Spleen (tissue), 7 donors: ENCODE measurements at regions not wholly inside any gene's neighbourhood (a gene's known extent, or its start where the extent isn't known, plus 50 kb on each side); places are given as distances from the start of the nearest gene placed in this dataset.

Experiments
- POLR2A ChIP-seq, 3 donors: fragments of 450-650 bp; IDR thresholded peaks; one replicate each; pipeline ENCODE4 v1.5.1; 2017; ENCODE audit warnings: antibody characterized with exemption in 3 of 3, mild to moderate bottlenecking in 1 of 3
- TF ChIP-seq, protein P1 (sequence below), 11 experiments: fragments of 200-600 bp in 7 of 11; fragments of 450-650 bp in 4 of 11; sonication (generic) in 4 of 11; IDR thresholded peaks in 8 of 11; conservative IDR thresholded peaks in 3 of 11; 1 replicate in 7 of 11; 2 replicates in 4 of 11; pipeline versions ENCODE4 v1.4.0 to v1.8.0; 2016 to 2021; ENCODE audit warnings: antibody characterized with exemption in 11 of 11, inconsistent platforms in 4 of 11, mild to moderate bottlenecking in 1 of 11
- donor health status: DM: no; HTN: no; CAD: no; lungs with moderate emphysema.
- donor health status: DM: no; HTN: no; CAD: no.
- donor health status: DM: no; HTN: no; CAD: no.

- TF ChIP-seq, protein P1, sequence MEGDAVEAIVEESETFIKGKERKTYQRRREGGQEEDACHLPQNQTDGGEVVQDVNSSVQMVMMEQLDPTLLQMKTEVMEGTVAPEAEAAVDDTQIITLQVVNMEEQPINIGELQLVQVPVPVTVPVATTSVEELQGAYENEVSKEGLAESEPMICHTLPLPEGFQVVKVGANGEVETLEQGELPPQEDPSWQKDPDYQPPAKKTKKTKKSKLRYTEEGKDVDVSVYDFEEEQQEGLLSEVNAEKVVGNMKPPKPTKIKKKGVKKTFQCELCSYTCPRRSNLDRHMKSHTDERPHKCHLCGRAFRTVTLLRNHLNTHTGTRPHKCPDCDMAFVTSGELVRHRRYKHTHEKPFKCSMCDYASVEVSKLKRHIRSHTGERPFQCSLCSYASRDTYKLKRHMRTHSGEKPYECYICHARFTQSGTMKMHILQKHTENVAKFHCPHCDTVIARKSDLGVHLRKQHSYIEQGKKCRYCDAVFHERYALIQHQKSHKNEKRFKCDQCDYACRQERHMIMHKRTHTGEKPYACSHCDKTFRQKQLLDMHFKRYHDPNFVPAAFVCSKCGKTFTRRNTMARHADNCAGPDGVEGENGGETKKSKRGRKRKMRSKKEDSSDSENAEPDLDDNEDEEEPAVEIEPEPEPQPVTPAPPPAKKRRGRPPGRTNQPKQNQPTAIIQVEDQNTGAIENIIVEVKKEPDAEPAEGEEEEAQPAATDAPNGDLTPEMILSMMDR (IDR thresholded peaks at IDR 0.05 in 8 of 11, conservative IDR thresholded peaks at IDR 0.05 in 3 of 11): no peak
- TF ChIP-seq POLR2A (IDR thresholded peaks at IDR 0.05): no peak
These were observed 652.6 kb upstream of the CHAC2 start for GRCh38 chr2:53114991-53115390.
